GM21526 (cell line): ENCODE measurements at regions not wholly inside any gene's neighbourhood (a gene's known extent, or its start where the extent isn't known, plus 50 kb on each side); places are given as distances from the start of the nearest gene placed in this dataset.

ENCODE experiments used
- ATAC-seq: cut with Tn5 transposase; IDR thresholded peaks from one replicate; pipeline ENCODE4 v1.9.1; 2021; ENCODE audit warnings: moderate library complexity; ENCODE audit not compliant: unreplicated experiment, low FRiP score

GRCh38 chr3:780505-780904 is 312.3 kb upstream of the CNTN6 start:
- ATAC-seq = no peak

- ATAC-seq = no peak
Measured at GRCh38 chr3:791442-791841, 301.4 kb upstream of the CNTN6 start.

- no peak for ATAC-seq
Measured at GRCh38 chr3:792630-793029, 300.2 kb upstream of the CNTN6 start.

- ATAC-seq = no peak
Measured at GRCh38 chr3:804211-804610, 288.6 kb upstream of the CNTN6 start.

- no peak for ATAC-seq
Measured at GRCh38 chr3:805326-805725, 287.5 kb upstream of the CNTN6 start.

- ATAC-seq = no peak
Measured at GRCh38 chr3:806006-806405, 286.8 kb upstream of the CNTN6 start.

GRCh38 chr3:816605-817004 is 276.2 kb upstream of the CNTN6 start:
- no peak for ATAC-seq

- no peak for ATAC-seq
Measured at GRCh38 chr3:834679-835078, 258.1 kb upstream of the CNTN6 start.

- no peak for ATAC-seq
Measured at GRCh38 chr3:835096-835495, 257.7 kb upstream of the CNTN6 start.

GRCh38 chr3:839981-840380 is 252.8 kb upstream of the CNTN6 start:
- no peak for ATAC-seq

- no peak for ATAC-seq
Measured at GRCh38 chr3:851098-851790, 241.6 kb upstream of the CNTN6 start.

- ATAC-seq = no peak
Measured at GRCh38 chr3:852033-852432, 240.8 kb upstream of the CNTN6 start.

- ATAC-seq = no peak
Measured at GRCh38 chr3:853489-853888, 239.3 kb upstream of the CNTN6 start.

- ATAC-seq = no peak
Measured at GRCh38 chr3:859135-859534, 233.7 kb upstream of the CNTN6 start.

- no peak for ATAC-seq
Measured at GRCh38 chr3:861721-862120, 231.1 kb upstream of the CNTN6 start.

- no peak for ATAC-seq
Measured at GRCh38 chr3:869269-869668, 223.6 kb upstream of the CNTN6 start.

GRCh38 chr3:869734-870133 is 223.1 kb upstream of the CNTN6 start:
- ATAC-seq = no peak

GRCh38 chr3:871651-872050 is 221.2 kb upstream of the CNTN6 start:
- ATAC-seq = no peak

GRCh38 chr3:877001-877400 is 215.8 kb upstream of the CNTN6 start:
- ATAC-seq = no peak

- ATAC-seq = no peak
Measured at GRCh38 chr3:878746-879145, 214.1 kb upstream of the CNTN6 start.

- no peak for ATAC-seq
Measured at GRCh38 chr3:880371-880770, 212.5 kb upstream of the CNTN6 start.

GRCh38 chr3:882533-882932 is 210.3 kb upstream of the CNTN6 start:
- ATAC-seq = no peak
